ENCODE measurements at regions not wholly inside any gene's neighbourhood (a gene's known extent, or its start where the extent isn't known, plus 50 kb on each side); places are given as distances from the start of the nearest gene placed in this dataset.

- no peak for TF ChIP-seq CEBPB (IDR thresholded peaks at IDR 0.05; ENCODE audit: borderline replicate concordance in 1 of 2, low read depth in 2 of 2, low read length in 2 of 2)
- TF ChIP-seq POLR2A (IDR thresholded peaks at IDR 0.05; ENCODE audit: low read depth, low read length) = no peak
- TF ChIP-seq CTCF (IDR thresholded peaks at IDR 0.05 in 2 of 3, conservative IDR thresholded peaks at IDR 0.05 in 1 of 3; ENCODE audit: control insufficient read depth in 2 of 3, extremely low read depth in 1 of 3, insufficient read depth in 1 of 3, low read depth in 3 of 3, low read length in 3 of 3) = no peak
- TF ChIP-seq PBX3 (IDR thresholded peaks at IDR 0.05; ENCODE audit: insufficient replicate concordance, low read depth, low read length) = no peak
- no peak for TF ChIP-seq CHD2 (IDR thresholded peaks at IDR 0.05; ENCODE audit: borderline replicate concordance, low read depth, low read length)
- no peak for TF ChIP-seq BRCA1 (IDR thresholded peaks at IDR 0.05; ENCODE audit: low read depth, low read length)
- TF ChIP-seq EP300 (IDR thresholded peaks at IDR 0.05; ENCODE audit: borderline replicate concordance in 1 of 2, control insufficient read depth in 1 of 2, low read depth in 2 of 2, low read length in 2 of 2) = no peak
- TF ChIP-seq STAT3 (IDR thresholded peaks at IDR 0.05; ENCODE audit: low read depth, low read length) = no peak
- no peak for TF ChIP-seq DPF2 (IDR thresholded peaks at IDR 0.05)
- no peak for TF ChIP-seq TAF1 (IDR thresholded peaks at IDR 0.05; ENCODE audit: borderline replicate concordance, low read depth, low read length)
Measured at GRCh38 chr5:93088592-93089389, 492.2 kb downstream of the NR2F1-AS1 start.

Data from GM12878 (cell line).